Endodermal cell (in vitro differentiated cells): ENCODE measurements at regions not wholly inside any gene's neighbourhood (a gene's known extent, or its start where the extent isn't known, plus 50 kb on each side); places are given as distances from the start of the nearest gene placed in this dataset.
A peak's percentile ranks its signal among the peaks of the same experiment; 100 is the strongest.

Experiments
- DNase-seq: peaks from one replicate; pipeline ENCODE4 v3.0.0-alpha.2; 2017
- H3K27ac ChIP-seq: 2 replicates; pipeline ENCODE4 v1.5.1; 2013; ENCODE audit warnings: mild to moderate bottlenecking, low read depth, low read length, moderate library complexity
- H3K27me3 ChIP-seq: 2 replicates; pipeline ENCODE4 v1.6.1; 2013; ENCODE audit warnings: mild to moderate bottlenecking, low read length, moderate library complexity; ENCODE audit not compliant: insufficient read depth, control insufficient read depth, poor library complexity, severe bottlenecking
- H3K36me3 ChIP-seq: 2 replicates; pipeline ENCODE4 v1.7.0; 2013; ENCODE audit warnings: mild to moderate bottlenecking, low read length, moderate library complexity; ENCODE audit not compliant: control insufficient read depth, insufficient read depth
- H3K4me1 ChIP-seq: one replicate; pipeline ENCODE4 v1.7.0; 2013; ENCODE audit warnings: low read length; ENCODE audit not compliant: control insufficient read depth, insufficient read depth
- H3K4me3 ChIP-seq: 2 replicates; pipeline ENCODE4 v1.5.1; 2013; ENCODE audit warnings: mild to moderate bottlenecking, low read length, moderate library complexity
- H3K9ac ChIP-seq: 2 replicates; pipeline ENCODE4 v1.6.1; 2013; ENCODE audit warnings: mild to moderate bottlenecking, low read length, moderate library complexity; ENCODE audit not compliant: poor library complexity, severe bottlenecking; ENCODE audit errors: extremely low read depth
- H3K9me3 ChIP-seq: 2 replicates; pipeline ENCODE4 v1.6.1; 2013; ENCODE audit warnings: mild to moderate bottlenecking, low read length, moderate library complexity; ENCODE audit not compliant: control insufficient read depth
- H3K27ac Mint-ChIP-seq: 2 replicates; pipeline ENCODE4 v1.8.0; 2020; ENCODE audit warnings: mixed read lengths
- H3K27me3 Mint-ChIP-seq: 2 replicates; pipeline ENCODE4 v1.8.0; 2021; ENCODE audit warnings: mild to moderate bottlenecking, mixed read lengths; ENCODE audit not compliant: insufficient read depth
- H3K36me3 Mint-ChIP-seq: 2 replicates; pipeline ENCODE4 v1.8.0; 2020; ENCODE audit warnings: low read depth, mixed read lengths
- H3K4me1 Mint-ChIP-seq: 2 replicates; pipeline ENCODE4 v1.8.0; 2020; ENCODE audit warnings: mixed read lengths
- H3K4me3 Mint-ChIP-seq: 2 replicates; pipeline ENCODE4 v1.8.0; 2020; ENCODE audit warnings: mild to moderate bottlenecking, moderate library complexity, mixed read lengths
- H3K9me3 Mint-ChIP-seq: 2 replicates; pipeline ENCODE4 v1.8.0; 2020; ENCODE audit warnings: mild to moderate bottlenecking, mixed read lengths
- WGBS, 2 experiments: methylation state at CpG; one replicate each; pipeline versions ENCODE4 v1.1.5 to v1.1.7; 2013; ENCODE audit warnings: missing lambda C conversion rate in 2 of 2, mixed read lengths in 1 of 2; ENCODE audit not compliant: insufficient coverage in 1 of 2, insufficient read length in 1 of 2; 5-methylcytosine and 5-hydroxymethylcytosine counted together
- TF ChIP-seq, protein P1 (sequence below): fragments of 200-600 bp; sonication (generic); conservative IDR thresholded peaks from 2 replicates; pipeline ENCODE4 v1.5.0; 2021; ENCODE audit warnings: antibody characterized with exemption, mild to moderate bottlenecking

DNA sequence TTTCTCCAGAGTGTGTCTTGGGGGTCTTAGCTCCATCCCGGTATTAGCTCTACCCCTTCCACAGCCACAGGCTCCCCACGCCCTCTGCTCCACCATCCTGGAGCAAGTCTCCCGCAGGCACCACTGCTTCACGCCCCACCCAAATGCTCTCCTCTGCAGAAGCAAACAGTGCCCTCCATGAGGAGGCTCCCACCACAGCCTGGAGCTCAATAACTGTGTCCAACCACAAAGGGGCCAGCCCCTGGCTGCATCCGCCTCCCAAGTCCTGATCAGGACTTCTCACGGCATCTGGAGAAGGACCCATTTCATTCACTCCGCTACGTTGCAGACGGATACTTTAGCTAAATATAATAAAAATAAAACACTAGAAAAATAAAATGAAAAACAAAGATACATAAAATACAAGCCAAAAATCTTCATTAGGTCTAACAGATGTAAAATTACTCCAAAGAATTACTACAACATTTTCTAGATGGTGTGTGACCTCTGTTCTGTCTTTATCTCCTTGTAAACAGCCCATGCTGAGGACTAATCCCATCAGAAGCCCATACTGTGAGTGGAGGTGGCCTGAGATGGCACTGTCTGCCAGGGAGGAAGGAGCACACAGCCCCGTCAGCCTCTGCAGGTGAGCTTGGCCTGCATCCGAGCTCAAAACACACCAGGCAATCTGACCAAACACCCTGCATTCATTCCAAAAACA lies 210.8 kb upstream of the RAB6C start:
- H3K27me3 Mint-ChIP-seq: peaks cover 18% of the 10 kb centered on the region
- WGBS, 2 experiments: 89 to 100% methylated on average over 1 to 9 of the region's 11 CpGs
- peaks cover 2% of the 10 kb centered on the region for H3K9me3 Mint-ChIP-seq
- H3K36me3 Mint-ChIP-seq: no peaks in the 10 kb centered on the region
- H3K9ac ChIP-seq: no peak overlapping the region
- H3K4me3 ChIP-seq: no peak overlapping the region
- H3K27ac Mint-ChIP-seq: no peak overlapping the region
- peak; percentile 62 for DNase-seq
- no peaks in the 10 kb centered on the region for H3K36me3 ChIP-seq
- TF ChIP-seq, protein P1, sequence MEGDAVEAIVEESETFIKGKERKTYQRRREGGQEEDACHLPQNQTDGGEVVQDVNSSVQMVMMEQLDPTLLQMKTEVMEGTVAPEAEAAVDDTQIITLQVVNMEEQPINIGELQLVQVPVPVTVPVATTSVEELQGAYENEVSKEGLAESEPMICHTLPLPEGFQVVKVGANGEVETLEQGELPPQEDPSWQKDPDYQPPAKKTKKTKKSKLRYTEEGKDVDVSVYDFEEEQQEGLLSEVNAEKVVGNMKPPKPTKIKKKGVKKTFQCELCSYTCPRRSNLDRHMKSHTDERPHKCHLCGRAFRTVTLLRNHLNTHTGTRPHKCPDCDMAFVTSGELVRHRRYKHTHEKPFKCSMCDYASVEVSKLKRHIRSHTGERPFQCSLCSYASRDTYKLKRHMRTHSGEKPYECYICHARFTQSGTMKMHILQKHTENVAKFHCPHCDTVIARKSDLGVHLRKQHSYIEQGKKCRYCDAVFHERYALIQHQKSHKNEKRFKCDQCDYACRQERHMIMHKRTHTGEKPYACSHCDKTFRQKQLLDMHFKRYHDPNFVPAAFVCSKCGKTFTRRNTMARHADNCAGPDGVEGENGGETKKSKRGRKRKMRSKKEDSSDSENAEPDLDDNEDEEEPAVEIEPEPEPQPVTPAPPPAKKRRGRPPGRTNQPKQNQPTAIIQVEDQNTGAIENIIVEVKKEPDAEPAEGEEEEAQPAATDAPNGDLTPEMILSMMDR: no peak
- H3K4me1 ChIP-seq: no peaks in the 10 kb centered on the region
- no peaks in the 10 kb centered on the region for H3K9me3 ChIP-seq
- H3K4me3 Mint-ChIP-seq: no peak overlapping the region
- peaks cover 18% of the 10 kb centered on the region for H3K4me1 Mint-ChIP-seq
- H3K27ac ChIP-seq: no peak overlapping the region
- peaks cover 11% of the 10 kb centered on the region for H3K27me3 ChIP-seq

DNA sequence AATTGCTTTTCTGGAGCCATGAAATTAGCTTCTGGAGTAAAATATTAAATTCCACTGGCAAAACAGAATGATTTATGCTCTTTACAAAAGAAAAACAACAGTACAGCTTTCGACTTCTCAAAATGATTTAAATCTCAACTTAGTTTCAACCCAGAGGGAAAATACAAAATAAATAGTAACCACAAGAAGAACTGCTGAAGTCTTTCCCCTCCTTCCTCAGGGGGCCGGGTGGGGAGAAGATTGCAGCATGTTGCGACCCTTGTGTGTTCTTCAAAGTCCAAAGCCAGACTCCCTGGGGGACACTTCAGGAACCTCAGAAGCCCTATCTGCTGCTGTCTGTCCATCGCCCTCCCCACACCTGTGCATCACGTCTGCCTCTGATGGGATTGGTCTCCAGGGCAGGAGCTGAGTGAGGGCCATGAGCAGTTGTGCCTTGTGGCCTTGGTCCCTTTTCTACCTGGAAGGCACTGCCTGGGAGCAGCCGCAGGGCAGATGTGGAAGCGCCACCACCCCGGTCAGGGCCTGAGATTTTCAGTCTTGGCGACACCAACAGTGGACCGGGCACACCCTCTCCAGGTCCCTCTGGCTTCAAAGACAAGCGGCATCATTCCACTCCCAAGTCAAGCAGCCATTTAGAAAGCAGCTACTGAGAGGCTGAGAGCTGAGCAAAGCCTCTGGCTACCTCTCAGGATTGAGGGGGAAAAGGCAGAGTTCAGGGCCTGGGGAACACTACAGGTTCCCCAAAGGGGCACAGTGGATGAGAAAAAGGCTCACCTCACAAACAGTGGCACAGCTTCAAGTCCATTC lies 210.1 kb upstream of the RAB6C start:
- Histone ChIP-seq H3K9me3 (no peaks in the 10 kb centered on the region), H3K27me3 (peaks cover 11% of the 10 kb centered on the region), H3K4me3 (no peak overlapping the region), H3K27ac (no peak overlapping the region), H3K36me3 (no peaks in the 10 kb centered on the region), H3K4me1 (no peaks in the 10 kb centered on the region), H3K9ac (no peak overlapping the region)
- peaks cover 18% of the 10 kb centered on the region for H3K27me3 Mint-ChIP-seq
- TF ChIP-seq, protein P1: no peak
- H3K9me3 Mint-ChIP-seq: peaks cover 2% of the 10 kb centered on the region
- peaks cover 18% of the 10 kb centered on the region for H3K4me1 Mint-ChIP-seq
- DNase-seq: peak; percentile 42
- 93 to 96% methylated on average over 10 to 11 of the region's 11 CpGs for WGBS, 2 experiments
- no peaks in the 10 kb centered on the region for H3K36me3 Mint-ChIP-seq
- H3K4me3 Mint-ChIP-seq: no peak overlapping the region
- H3K27ac Mint-ChIP-seq: no peak overlapping the region

DNA sequence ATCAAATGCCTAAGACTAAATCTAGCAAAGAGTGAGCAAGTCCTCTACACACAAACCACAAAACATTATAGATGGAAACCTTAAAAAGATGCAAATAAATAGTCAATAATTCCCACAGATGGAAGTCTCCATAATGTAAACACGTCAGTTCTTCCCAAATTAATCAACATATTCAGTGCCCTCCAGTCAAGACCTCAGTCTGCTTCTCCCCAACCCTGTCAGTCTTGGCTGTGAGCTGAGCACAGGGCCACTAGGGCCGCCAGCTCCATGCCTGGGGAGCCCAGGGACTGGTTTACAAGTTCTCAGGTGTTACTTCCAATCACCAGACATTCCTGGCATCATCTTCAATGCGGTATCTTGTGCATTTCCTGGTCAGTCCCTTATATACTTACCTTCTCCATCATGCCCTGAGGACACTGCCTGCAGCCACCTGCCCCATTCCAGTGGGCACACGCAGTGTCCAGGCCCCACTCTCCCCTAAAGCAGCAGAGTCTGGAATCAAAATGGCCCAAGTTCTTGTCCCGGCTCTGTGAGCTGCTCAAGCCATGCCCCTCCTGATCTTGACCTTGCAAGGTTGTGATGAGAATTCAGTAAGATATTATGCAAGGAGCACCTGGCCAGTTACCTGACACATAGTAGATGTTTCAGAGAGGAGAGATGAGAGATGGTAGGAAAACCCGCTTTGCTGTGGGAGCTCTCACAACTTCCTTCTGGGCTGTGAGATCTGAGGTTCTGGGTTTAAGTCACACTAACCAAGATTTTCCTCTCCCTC lies 207.9 kb upstream of the RAB6C start:
- peaks cover 12% of the 10 kb centered on the region for H3K27me3 Mint-ChIP-seq
- H3K36me3 Mint-ChIP-seq: no peaks in the 10 kb centered on the region
- peaks cover 11% of the 10 kb centered on the region for H3K27me3 ChIP-seq
- H3K9me3 ChIP-seq: no peaks in the 10 kb centered on the region
- H3K4me1 ChIP-seq: no peaks in the 10 kb centered on the region
- H3K4me1 Mint-ChIP-seq: peaks cover 22% of the 10 kb centered on the region
- TF ChIP-seq, protein P1: no peak
- H3K9me3 Mint-ChIP-seq: peaks cover 2% of the 10 kb centered on the region
- H3K4me3 Mint-ChIP-seq: no peak overlapping the region
- H3K4me3 ChIP-seq: no peak overlapping the region
- no peak overlapping the region for H3K9ac ChIP-seq
- DNase-seq: no peak
- no peak overlapping the region for H3K27ac Mint-ChIP-seq
- 86 to 90% methylated on average over 1 to 6 of the region's 6 CpGs for WGBS, 2 experiments
- H3K36me3 ChIP-seq: no peaks in the 10 kb centered on the region
- H3K27ac ChIP-seq: no peak overlapping the region
